Kidney (tissue), 13 donors: ENCODE measurements at regions not wholly inside any gene's neighbourhood (a gene's known extent, or its start where the extent isn't known, plus 50 kb on each side); places are given as distances from the start of the nearest gene placed in this dataset.

Source experiments
- DNase-seq, 5 donors: peaks; one replicate each; pipeline ENCODE4 v3.0.0-alpha.2; 2013 to 2020
- FAIRE-seq: peaks from 2 replicates; lab custom pipeline; 2012; peaks lifted over from hg19 to GRCh38; lab: Jason Lieb, UNC
- H3K27ac ChIP-seq, 2 donors: one replicate each; pipeline ENCODE4 v1.7.0; 2013; ENCODE audit warnings: low read depth in 2 of 2, low read length in 2 of 2, inconsistent platforms in 1 of 2
- H3K27me3 ChIP-seq: one replicate; pipeline ENCODE4 v1.7.1; 2013; ENCODE audit warnings: low read length, inconsistent platforms; ENCODE audit not compliant: control insufficient read depth, insufficient read depth
- H3K36me3 ChIP-seq, 3 donors: one replicate each; pipeline versions ENCODE4 v1.7.0 to v1.7.1; 2013; ENCODE audit warnings: low read length in 3 of 3, control low read depth in 1 of 3, inconsistent platforms in 1 of 3; ENCODE audit not compliant: insufficient read depth in 3 of 3, control insufficient read depth in 2 of 3
- H3K4me1 ChIP-seq, 3 donors: one replicate each; pipeline versions ENCODE4 v1.7.0 to v1.7.1; 2013; ENCODE audit warnings: low read length in 3 of 3, inconsistent platforms in 1 of 3, low read depth in 1 of 3; ENCODE audit not compliant: control insufficient read depth in 2 of 3, insufficient read depth in 2 of 3
- H3K4me3 ChIP-seq, 3 donors: one replicate each; pipeline versions ENCODE4 v1.7.0 to v1.8.1; 2013; ENCODE audit warnings: low read length in 3 of 3, control low read depth in 1 of 3, inconsistent platforms in 1 of 3
- H3K9ac ChIP-seq, 3 donors: one replicate each; pipeline versions ENCODE4 v1.7.0 to v1.7.1; 2013; ENCODE audit warnings: low read length in 3 of 3, control low read depth in 1 of 3, inconsistent platforms in 1 of 3
- H3K9me3 ChIP-seq, 3 donors: one replicate each; pipeline versions ENCODE4 v1.7.0 to v1.7.1; 2013; ENCODE audit warnings: low read length in 3 of 3, control low read depth in 1 of 3, inconsistent platforms in 1 of 3; ENCODE audit not compliant: control insufficient read depth in 2 of 3, insufficient read depth in 1 of 3
- intact Hi-C: fragments of 100-400 bp; cut with DNase I; formaldehyde crosslinking; loops from one replicate; pipeline ENCODE4 v1.11.1; 2022
- TF ChIP-seq, protein P1 (sequence below): IDR thresholded peaks from 3 replicates; pipeline ENCODE4 v1.5.1; 2012; ENCODE audit warnings: mild to moderate bottlenecking, moderate library complexity, borderline replicate concordance; ENCODE audit not compliant: insufficient read depth; ENCODE audit errors: extremely low read depth
- donor health status: control.
- donor health status: control.
- donor health status: control.
- donor health status: control.
- donor health status: control.
- donor health status: DM: yes; HTN: yes; CAD: no.
- donor health status: Normal renal cell carcinoma (clear cell type).

DNA sequence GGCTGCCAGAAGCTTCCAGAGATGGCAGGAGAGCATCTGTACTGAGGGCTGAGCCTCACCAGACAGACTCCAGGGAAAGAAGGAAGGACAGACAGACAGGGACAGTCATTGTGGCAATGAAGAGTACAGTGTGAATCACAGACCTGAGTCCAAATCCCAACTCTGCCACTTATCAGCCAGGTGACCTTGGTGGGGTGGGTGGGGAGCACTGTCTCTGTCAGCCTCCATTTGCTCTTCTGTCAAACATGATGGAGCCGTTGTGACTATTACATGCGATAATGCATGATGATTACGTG is 85.9 kb upstream of the FSTL4 start:
- Histone ChIP-seq H3K4me3 (no peak overlapping the region), H3K9me3 (no peaks in the 10 kb centered on the region), H3K27ac (no peak overlapping the region), H3K27me3 (no peaks in the 10 kb centered on the region), H3K4me1 (no peaks in the 10 kb centered on the region), H3K9ac (no peak overlapping the region), H3K36me3 (no peaks in the 10 kb centered on the region)
- intact Hi-C loops: no loop called here
- TF ChIP-seq, protein P1, sequence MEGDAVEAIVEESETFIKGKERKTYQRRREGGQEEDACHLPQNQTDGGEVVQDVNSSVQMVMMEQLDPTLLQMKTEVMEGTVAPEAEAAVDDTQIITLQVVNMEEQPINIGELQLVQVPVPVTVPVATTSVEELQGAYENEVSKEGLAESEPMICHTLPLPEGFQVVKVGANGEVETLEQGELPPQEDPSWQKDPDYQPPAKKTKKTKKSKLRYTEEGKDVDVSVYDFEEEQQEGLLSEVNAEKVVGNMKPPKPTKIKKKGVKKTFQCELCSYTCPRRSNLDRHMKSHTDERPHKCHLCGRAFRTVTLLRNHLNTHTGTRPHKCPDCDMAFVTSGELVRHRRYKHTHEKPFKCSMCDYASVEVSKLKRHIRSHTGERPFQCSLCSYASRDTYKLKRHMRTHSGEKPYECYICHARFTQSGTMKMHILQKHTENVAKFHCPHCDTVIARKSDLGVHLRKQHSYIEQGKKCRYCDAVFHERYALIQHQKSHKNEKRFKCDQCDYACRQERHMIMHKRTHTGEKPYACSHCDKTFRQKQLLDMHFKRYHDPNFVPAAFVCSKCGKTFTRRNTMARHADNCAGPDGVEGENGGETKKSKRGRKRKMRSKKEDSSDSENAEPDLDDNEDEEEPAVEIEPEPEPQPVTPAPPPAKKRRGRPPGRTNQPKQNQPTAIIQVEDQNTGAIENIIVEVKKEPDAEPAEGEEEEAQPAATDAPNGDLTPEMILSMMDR: no peak
- DNase-seq (no peak), FAIRE-seq (no peak)

DNA sequence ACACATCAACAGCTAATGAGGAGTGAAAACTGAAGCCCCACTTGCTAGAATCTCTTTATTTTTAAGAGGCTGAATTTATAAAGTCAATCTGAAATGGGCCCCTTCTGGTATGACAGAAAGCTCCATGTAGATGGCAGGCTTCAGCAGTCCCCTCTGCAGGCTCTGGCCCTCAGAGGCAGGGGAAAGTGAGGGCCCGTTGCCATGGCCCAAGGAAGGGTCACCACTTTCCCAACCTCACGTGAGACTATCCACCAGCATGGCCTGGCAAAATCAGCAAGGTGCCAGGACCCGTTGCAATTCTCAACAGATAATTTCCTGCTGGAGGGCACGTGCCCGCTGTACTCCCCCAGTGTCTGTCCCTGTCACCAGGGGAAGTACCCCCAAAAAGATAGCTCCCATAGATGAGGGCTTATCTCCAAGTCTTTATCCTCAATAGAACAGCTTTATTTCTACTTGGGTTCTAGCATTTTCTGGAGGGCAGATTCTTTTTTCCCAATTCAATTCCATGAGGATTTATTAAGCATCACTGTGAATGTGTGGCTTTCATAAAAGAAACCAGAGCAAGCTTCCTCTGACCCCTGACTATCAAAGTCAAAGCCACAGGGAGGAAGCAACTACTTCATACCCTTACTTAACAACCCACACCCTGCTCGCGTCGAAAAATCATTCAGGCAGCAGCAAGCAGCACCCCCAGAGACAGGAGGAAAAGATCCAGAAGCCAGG is 85.4 kb upstream of the FSTL4 start:
- H3K27me3 ChIP-seq: no peaks in the 10 kb centered on the region
- TF ChIP-seq, protein P1: no peak
- no peaks in the 10 kb centered on the region for H3K36me3 ChIP-seq
- intact Hi-C loops: no loop called here
- H3K9me3 ChIP-seq: no peaks in the 10 kb centered on the region
- no peak overlapping the region for H3K9ac ChIP-seq
- no peak overlapping the region for H3K27ac ChIP-seq
- DNase-seq: peak in 1 of 5 donors; percentile 5
- FAIRE-seq: no peak
- H3K4me3 ChIP-seq: no peak overlapping the region
- H3K4me1 ChIP-seq: no peaks in the 10 kb centered on the region

GRCh38 chr5:133696782-133697507 is 84.6 kb upstream of the FSTL4 start:
- intact Hi-C loops: no loop called here
- DNase-seq (peak in 1 of 5 donors; percentile 20), FAIRE-seq (no peak)
- TF ChIP-seq, protein P1: no peak
- Histone ChIP-seq H3K36me3 (no peaks in the 10 kb centered on the region), H3K9me3 (no peaks in the 10 kb centered on the region), H3K9ac (no peak overlapping the region), H3K27me3 (no peaks in the 10 kb centered on the region), H3K27ac (no peak overlapping the region), H3K4me1 (no peaks in the 10 kb centered on the region), H3K4me3 (no peak overlapping the region)
